Upper lobe of right lung (tissue), 1 donor: ENCODE measurements at regions not wholly inside any gene's neighbourhood (a gene's known extent, or its start where the extent isn't known, plus 50 kb on each side); places are given as distances from the start of the nearest gene placed in this dataset.

Experiments used
- ATAC-seq: fragments of 200-7000 bp; cut with Tn5 transposase; one replicate; pipeline ENCODE4 v1.9.1; 2020; ENCODE audit warnings: mild to moderate bottlenecking, moderate library complexity
- DNase-seq: peaks from one replicate; pipeline ENCODE4 v3.0.0-alpha.2; 2020
- H3K27ac ChIP-seq: fragments of 200-600 bp; one replicate; pipeline ENCODE4 v1.8.0; 2022
- H3K27me3 ChIP-seq: fragments of 200-600 bp; one replicate; pipeline ENCODE4 v1.8.0; 2022; ENCODE audit warnings: mild to moderate bottlenecking
- H3K36me3 ChIP-seq: fragments of 200-600 bp; one replicate; pipeline ENCODE4 v1.8.0; 2022
- H3K4me1 ChIP-seq: fragments of 200-600 bp; one replicate; pipeline ENCODE4 v1.8.0; 2022
- H3K4me3 ChIP-seq: fragments of 200-600 bp; one replicate; pipeline ENCODE4 v1.8.0; 2022; ENCODE audit warnings: mild to moderate bottlenecking
- H3K9me3 ChIP-seq: fragments of 200-600 bp; one replicate; pipeline ENCODE4 v1.8.0; 2022
- intact Hi-C: fragments of 100-400 bp; cut with DNase I; formaldehyde crosslinking; loops from one replicate; pipeline ENCODE4 v1.11.0; 2022
- TF ChIP-seq, protein P1 (sequence below): fragments of 200-600 bp; IDR thresholded peaks from one replicate; pipeline ENCODE4 v1.8.0; 2022; ENCODE audit warnings: antibody characterized with exemption
- donor health status: DM: no; HTN: yes; CAD: no; lungs with severe emphysema.

DNA sequence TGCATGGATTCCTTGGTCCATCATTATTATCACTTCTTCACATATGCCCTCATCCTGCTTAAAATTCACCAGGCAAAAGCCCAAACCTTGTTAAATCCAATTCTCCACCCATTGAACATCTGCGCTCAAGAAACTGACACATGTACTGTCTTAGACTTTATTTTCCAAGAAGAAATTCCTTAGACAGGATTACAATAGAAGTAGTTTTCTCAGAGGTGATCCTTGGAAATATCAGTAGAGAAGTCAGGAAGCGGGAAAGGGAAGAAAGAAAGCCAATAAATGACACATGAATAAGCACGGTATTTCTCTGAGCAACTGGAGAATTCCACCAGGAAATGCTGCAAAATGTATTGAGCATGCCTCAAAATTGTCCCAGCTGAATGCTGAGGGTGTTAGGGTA is 90.2 kb downstream of the FOXD1 start:
- intact Hi-C loops, result no loop called here
- no peak for DNase-seq
- Histone ChIP-seq H3K4me1 (no peaks in the 10 kb centered on the region), H3K27me3 (peaks cover 30% of the 10 kb centered on the region), H3K9me3 (no peaks in the 10 kb centered on the region), H3K36me3 (no peaks in the 10 kb centered on the region), H3K27ac (no peak overlapping the region), H3K4me3 (no peak overlapping the region)
- no peak for ATAC-seq
- TF ChIP-seq, protein P1, sequence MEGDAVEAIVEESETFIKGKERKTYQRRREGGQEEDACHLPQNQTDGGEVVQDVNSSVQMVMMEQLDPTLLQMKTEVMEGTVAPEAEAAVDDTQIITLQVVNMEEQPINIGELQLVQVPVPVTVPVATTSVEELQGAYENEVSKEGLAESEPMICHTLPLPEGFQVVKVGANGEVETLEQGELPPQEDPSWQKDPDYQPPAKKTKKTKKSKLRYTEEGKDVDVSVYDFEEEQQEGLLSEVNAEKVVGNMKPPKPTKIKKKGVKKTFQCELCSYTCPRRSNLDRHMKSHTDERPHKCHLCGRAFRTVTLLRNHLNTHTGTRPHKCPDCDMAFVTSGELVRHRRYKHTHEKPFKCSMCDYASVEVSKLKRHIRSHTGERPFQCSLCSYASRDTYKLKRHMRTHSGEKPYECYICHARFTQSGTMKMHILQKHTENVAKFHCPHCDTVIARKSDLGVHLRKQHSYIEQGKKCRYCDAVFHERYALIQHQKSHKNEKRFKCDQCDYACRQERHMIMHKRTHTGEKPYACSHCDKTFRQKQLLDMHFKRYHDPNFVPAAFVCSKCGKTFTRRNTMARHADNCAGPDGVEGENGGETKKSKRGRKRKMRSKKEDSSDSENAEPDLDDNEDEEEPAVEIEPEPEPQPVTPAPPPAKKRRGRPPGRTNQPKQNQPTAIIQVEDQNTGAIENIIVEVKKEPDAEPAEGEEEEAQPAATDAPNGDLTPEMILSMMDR, result no peak

DNA sequence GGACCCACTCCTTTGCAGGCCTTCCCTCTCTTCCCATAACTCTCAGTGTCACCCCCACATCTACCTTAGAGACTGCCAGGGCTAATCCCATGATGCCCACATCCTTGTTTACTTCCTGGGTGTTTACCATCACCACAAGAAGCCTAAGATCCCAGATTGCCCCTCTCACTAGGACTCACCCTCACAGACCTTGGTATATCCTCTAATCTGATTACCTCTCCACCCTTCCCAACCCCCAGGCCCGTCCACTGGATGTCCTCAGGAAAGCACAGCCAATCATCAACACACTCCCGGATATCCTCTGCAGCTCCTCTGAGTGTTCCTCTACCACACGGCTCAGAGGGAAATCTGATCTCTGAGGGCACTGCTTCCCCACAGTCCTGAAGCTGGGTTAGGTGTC is 91.0 kb downstream of the FOXD1 start:
- no peak overlapping the region for H3K27ac ChIP-seq
- H3K4me3 ChIP-seq, result no peak overlapping the region
- DNase-seq (no peak), ATAC-seq (no peak)
- TF ChIP-seq, protein P1, result no peak
- intact Hi-C loops, result no loop called here
- no peaks in the 10 kb centered on the region for H3K9me3 ChIP-seq
- peaks cover 25% of the 10 kb centered on the region for H3K27me3 ChIP-seq
- H3K36me3 ChIP-seq, result no peaks in the 10 kb centered on the region
- no peaks in the 10 kb centered on the region for H3K4me1 ChIP-seq

DNA sequence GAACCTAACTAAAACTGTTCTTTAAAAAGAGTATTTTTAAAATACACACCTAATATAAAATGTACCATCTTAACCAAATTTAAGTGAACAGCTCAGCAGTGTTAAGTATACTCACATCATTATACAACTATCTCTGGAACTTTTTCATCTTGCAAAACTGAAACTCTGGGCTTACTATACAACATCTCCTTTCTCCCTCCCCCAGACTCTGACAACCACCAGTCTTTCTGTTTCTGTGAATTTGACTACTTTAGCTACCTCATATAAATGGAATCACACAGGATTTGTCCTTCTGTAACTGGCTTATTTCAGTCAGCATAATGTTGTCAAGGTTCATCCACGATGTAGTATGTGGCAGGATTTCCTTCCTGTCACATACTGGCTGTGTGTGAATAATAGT is 93.5 kb downstream of the FOXD1 start:
- H3K4me3 ChIP-seq, result no peak overlapping the region
- DNase-seq, result no peak
- no peak overlapping the region for H3K27ac ChIP-seq
- TF ChIP-seq, protein P1, result no peak
- no peaks in the 10 kb centered on the region for H3K9me3 ChIP-seq
- no peaks in the 10 kb centered on the region for H3K36me3 ChIP-seq
- ATAC-seq, result no peak
- H3K4me1 ChIP-seq, result no peaks in the 10 kb centered on the region
- intact Hi-C loops, result no loop called here
- H3K27me3 ChIP-seq, result peaks cover 25% of the 10 kb centered on the region

DNA sequence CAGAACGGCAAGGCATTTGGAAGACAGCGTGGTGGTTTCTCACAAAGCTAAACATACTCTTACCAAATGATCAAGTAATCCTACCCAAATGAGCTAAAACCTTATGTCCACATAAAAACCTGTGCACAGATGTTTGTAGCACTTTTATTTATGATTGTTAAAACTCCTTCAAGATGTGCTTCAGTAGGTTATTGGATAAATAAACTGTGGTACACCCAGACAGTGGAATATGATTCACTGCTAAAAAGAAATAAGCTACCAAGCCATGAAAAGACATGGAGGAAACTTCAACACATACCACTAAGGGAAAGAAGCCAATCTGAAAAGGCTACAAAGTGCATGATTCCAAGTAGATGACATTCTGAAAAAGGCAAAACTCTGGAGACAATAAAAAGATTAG is 94.2 kb downstream of the FOXD1 start:
- H3K9me3 ChIP-seq, result no peaks in the 10 kb centered on the region
- H3K4me3 ChIP-seq, result no peak overlapping the region
- intact Hi-C loops, result no loop called here
- no peak overlapping the region for H3K27ac ChIP-seq
- H3K27me3 ChIP-seq, result peaks cover 25% of the 10 kb centered on the region
- DNase-seq, result no peak
- no peak for ATAC-seq
- no peaks in the 10 kb centered on the region for H3K4me1 ChIP-seq
- TF ChIP-seq, protein P1, result no peak
- H3K36me3 ChIP-seq, result no peaks in the 10 kb centered on the region

DNA sequence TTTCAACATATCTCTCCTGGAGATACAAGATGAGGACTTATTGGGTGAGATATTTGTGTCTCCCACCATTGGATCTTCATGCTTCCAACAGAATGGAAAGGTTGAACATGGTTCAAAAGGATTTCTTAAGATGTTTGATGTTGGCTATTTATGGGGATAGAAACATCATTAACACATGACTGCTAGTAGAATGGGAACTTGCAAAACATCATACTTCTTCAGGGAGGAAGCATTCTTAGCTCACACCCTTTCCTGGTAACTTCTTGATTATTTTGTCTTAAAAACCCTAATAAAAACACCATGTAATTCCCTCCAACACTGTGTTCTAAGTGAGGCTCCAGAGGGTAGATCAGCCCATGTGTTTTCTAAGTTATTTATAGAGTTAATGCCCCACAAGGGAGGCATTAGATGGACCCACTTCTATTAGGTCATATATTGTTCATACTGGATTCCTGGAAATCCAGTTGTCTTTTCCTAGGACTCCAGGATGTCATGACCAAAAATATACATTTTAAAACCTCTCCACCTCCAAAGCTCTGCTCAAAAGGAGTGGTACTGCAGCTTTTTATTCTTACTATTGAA is 95.8 kb downstream of the FOXD1 start:
- intact Hi-C loops, result no loop called here
- no peaks in the 10 kb centered on the region for H3K4me1 ChIP-seq
- H3K27me3 ChIP-seq, result peaks cover 24% of the 10 kb centered on the region
- H3K9me3 ChIP-seq, result no peaks in the 10 kb centered on the region
- no peaks in the 10 kb centered on the region for H3K36me3 ChIP-seq
- TF ChIP-seq, protein P1, result no peak
- no peak overlapping the region for H3K4me3 ChIP-seq
- no peak overlapping the region for H3K27ac ChIP-seq
- DNase-seq (no peak), ATAC-seq (no peak)

DNA sequence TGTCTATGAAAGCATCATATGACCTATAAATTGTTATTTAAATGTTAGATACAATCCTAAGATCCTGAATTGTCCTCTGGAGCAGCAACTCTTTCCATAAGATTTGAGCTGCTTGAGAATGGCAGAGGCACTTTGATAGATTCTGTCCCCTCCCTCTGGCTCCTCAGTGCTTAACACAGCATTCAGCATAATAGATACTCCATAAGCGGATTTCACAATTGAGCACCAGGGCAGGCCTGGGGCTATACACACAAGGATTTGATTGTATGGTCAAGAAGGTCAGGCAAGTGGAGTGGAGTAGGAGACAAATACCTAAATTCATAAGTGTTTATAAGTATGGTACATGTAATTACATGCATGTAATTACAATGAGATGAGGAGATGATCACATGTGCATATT is 96.3 kb downstream of the FOXD1 start:
- no peak for DNase-seq
- Histone ChIP-seq H3K4me1 (no peaks in the 10 kb centered on the region), H3K4me3 (no peak overlapping the region), H3K27ac (no peak overlapping the region), H3K36me3 (no peaks in the 10 kb centered on the region), H3K9me3 (no peaks in the 10 kb centered on the region), H3K27me3 (peaks cover 19% of the 10 kb centered on the region)
- intact Hi-C loops, result no loop called here
- TF ChIP-seq, protein P1, result no peak
- ATAC-seq, result no peak
